Inferior parietal cortex (tissue), 1 donor: ENCODE measurements at regions not wholly inside any gene's neighbourhood (a gene's known extent, or its start where the extent isn't known, plus 50 kb on each side); places are given as distances from the start of the nearest gene placed in this dataset.

Source experiments
- DNase-seq: peaks from one replicate; pipeline ENCODE4 v3.0.0-alpha.2; 2016; ENCODE audit errors: extremely low spot score

- no peak for DNase-seq
Observed at GRCh38 chr1:112317611-112318062, 78.4 kb upstream of the CTTNBP2NL start.

DNA sequence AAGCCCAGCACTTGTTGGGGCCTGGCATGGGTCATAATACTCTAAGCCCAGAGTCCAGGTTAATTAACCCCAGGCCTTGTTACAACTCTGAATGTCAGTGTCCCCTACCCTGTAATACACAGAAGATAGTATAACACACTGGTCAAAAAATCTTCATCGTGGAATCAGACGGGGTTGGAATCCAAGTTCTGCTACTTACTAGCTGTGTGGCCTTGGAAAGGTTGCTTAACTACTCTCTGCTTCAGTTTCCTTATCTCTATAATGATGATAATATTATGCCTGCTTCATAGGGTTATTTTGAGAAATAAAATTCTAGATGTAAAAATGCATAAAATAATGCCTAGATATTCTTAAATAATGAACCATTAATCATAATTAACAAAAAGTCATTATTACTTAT, 77.8 kb upstream of the CTTNBP2NL start:
- DNase-seq, result no peak

GRCh38 chr1:112318698-112319370, 77.2 kb upstream of the CTTNBP2NL start:
- no peak for DNase-seq

DNA sequence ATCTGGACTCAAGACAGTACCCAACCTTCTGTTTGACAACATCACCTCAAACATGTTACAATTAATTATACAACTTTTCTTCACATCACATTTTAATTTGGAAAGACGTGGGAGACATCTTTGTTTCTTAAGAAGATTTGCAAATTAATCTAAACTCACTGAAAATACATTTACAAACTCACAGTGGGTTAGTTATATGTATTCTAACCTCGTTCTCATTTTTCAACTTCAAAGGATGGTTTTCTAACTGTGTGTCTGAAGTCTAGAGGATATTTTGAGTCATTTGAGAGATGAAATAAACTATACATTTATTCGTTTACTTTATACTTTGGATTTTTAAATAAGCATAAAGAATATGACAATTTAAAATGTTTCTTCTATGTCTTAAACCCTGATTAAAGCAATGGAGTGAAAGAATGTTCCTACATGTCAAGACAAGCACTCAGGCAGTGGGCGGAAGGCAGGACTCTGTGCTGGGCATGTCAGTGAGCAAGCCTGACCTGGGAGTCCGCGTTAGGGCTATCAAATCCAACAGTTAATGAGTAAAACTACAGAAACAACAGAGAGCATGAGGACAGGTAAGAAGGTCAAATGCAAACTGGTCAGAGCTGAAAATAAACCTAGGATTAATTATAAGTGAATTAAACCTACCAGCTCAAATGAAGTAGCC, 76.5 kb upstream of the CTTNBP2NL start:
- DNase-seq, result no peak

- DNase-seq, result no peak
Observed at GRCh38 chr1:112320058-112320457, 76.0 kb upstream of the CTTNBP2NL start.

GRCh38 chr1:112322018-112322417, 74.0 kb upstream of the CTTNBP2NL start:
- DNase-seq, result no peak

- DNase-seq, result no peak
Observed at GRCh38 chr1:112322983-112323678, 72.9 kb upstream of the CTTNBP2NL start.

DNA sequence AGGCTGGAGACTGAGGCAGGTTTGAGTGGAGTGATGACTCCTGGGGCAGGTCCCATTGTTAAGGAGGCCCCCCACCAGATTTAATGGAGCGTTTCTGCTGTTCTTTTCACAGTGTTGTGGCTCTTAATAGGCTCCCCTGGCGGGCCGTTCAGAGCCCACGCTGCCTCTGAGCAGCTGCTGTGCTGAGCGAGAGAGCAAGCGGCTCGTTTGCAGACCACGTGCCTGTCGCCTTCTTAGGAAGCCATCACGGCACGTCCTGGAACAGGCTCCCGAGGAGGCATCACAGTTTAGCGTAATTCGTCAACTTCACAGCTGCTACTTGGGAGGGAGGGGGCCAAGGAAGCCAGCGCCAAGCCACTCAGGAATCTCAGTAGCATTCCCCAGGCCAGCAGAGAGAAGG, 70.5 kb upstream of the CTTNBP2NL start:
- DNase-seq, result peak; percentile 40

- no peak for DNase-seq
Observed at GRCh38 chr1:112328600-112328999, 67.4 kb upstream of the CTTNBP2NL start.

DNA sequence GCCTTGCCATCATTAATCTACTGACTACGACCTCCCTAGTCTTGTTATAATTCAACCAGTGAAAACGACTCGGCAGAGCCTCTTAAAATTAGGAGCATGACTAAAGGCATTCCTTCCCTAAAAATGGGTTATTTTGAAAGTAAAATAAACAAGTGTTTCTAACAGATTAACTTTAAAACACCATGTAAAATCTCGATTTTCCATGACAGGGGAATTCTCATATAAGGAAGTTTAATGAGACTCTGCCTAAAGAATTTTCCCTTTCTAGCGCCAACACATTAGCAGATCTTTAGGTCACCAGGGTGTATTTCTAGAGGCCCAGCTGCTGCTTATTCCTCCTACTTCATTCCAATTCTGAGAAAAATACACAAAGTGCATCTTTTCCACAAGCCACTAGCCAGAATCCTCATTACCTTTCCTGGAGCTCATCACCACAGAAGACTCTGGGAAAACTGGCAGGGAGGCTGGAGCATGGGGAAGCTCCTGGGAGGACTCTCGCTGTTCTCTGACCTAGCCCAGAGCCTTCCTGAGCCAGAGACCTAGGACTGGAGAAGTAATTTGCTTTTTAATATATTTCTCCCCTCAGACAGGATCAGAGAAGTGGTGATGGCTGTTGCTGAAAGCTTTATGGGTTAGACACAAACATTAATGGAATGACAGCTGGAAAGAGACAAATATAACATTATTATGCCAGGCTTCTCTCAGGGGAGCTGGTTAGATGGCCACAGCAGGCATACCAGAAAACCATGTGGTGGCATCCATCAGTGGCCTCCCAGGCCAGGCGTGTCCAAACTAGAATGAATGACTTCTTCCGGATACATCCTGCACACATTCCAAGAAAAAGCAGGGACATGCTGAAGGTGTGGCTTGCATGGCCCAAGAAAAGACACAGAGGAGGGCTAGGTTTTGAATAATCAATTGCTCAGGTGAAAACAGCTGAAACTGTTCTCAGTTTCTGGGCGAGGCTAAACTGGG, 63.6 kb upstream of the CTTNBP2NL start:
- no peak for DNase-seq

- DNase-seq, result no peak
Observed at GRCh38 chr1:112335351-112335750, 60.7 kb upstream of the CTTNBP2NL start.

GRCh38 chr1:112337028-112337531, 58.9 kb upstream of the CTTNBP2NL start:
- DNase-seq, result peak; percentile 55

DNA sequence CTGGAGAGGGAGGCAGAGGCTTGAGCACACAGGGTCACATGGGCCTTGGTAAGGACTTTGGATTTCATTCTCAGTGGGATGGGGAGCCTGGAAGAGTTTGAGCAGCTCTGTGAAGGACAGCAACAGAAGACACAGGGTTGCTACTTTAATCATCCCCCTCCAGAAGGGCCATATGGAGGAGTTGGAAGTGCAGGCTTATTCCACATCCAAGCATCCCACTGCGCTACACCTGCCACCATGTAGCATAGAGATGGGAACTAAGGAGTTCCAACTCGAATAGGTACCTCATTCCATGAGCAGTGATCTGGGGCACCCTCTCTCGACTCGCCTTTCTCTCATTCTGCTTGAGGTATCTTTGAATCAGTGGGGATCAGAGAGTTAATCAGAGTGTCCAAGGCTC, 54.0 kb upstream of the CTTNBP2NL start:
- DNase-seq, result no peak

DNA sequence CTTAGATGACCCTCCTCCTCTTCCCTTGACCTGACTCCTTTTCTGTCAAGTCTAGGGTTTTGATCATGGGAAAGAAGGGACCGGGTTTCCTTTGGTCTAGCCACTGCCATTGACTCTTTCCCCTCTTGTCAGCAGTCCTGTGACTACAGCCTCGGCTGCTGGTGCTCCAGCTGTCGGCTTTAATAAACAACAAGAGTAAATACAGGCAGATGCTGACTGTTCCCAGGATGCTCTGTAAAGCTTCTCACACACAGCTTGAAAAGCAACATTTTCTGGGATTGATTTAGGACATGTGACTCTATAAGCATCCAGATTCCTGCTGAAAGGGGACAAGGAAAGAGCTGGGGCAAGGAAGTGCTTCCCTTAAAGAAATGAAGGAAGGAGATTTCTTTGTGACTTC, 53.5 kb upstream of the CTTNBP2NL start:
- DNase-seq, result no peak

DNA sequence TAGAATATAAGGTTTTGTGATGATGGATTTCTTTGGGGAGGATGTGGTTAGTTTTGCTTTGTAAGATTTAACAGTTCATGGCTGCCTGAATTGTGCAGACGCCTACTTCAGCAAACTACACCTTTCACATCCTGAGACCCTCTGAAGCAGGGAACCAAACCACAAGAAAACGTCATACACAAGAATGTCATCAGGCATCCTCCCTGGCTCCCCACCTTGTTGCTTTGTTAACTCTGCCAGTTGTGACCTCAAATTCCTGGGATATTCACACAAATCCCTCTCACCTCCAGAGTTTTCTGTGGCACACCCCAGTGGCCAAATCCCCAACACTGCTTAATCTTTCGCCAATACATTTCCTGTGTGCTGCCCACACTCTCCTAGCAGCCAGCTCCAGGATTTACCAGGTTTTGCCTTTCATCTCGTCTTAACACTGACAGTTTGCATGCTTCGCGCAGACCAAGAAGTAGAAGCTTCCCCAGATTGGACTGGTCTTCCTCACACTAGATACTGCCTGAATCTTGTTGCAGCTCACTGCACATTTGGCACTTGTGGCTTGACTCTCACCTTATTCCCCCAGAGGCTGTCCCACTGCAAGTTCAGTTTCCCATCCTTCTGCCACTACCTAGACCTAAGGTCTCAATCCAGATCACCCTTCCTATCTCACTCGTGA, 51.1 kb upstream of the CTTNBP2NL start:
- no peak for DNase-seq
